Panc1 (cell line): ENCODE measurements at regions not wholly inside any gene's neighbourhood (a gene's known extent, or its start where the extent isn't known, plus 50 kb on each side); places are given as distances from the start of the nearest gene placed in this dataset.

Source experiments
- POLR2AphosphoS5 ChIP-seq: IDR thresholded peaks from 2 replicates; pipeline ENCODE4 v1.6.1; 2012; ENCODE audit warnings: mild to moderate bottlenecking, low read depth, low read length, moderate library complexity
- SIN3A ChIP-seq: IDR thresholded peaks from 2 replicates; pipeline ENCODE4 v1.6.1; 2012; ENCODE audit warnings: low read depth, mild to moderate bottlenecking, low read length, moderate library complexity, borderline replicate concordance; ENCODE audit not compliant: insufficient read depth
- TCF7L2 ChIP-seq: IDR thresholded peaks from 2 replicates; pipeline ENCODE4 v1.6.1; 2011; ENCODE audit warnings: mild to moderate bottlenecking, low read depth, low read length, inconsistent platforms
- TF ChIP-seq, protein P1 (sequence below): fragments of 450-650 bp; IDR thresholded peaks from 2 replicates; pipeline ENCODE4 v1.5.1; 2017; ENCODE audit warnings: mild to moderate bottlenecking
- TF ChIP-seq, protein P2 (sequence below), 2 experiments: IDR thresholded peaks; 2 replicates each; pipeline ENCODE4 v1.6.1; 2011 to 2012; ENCODE audit warnings: low read depth in 2 of 2, control low read depth in 1 of 2, low read length in 1 of 2, mild to moderate bottlenecking in 1 of 2, moderate library complexity in 1 of 2; ENCODE audit not compliant: insufficient read depth in 1 of 2

DNA sequence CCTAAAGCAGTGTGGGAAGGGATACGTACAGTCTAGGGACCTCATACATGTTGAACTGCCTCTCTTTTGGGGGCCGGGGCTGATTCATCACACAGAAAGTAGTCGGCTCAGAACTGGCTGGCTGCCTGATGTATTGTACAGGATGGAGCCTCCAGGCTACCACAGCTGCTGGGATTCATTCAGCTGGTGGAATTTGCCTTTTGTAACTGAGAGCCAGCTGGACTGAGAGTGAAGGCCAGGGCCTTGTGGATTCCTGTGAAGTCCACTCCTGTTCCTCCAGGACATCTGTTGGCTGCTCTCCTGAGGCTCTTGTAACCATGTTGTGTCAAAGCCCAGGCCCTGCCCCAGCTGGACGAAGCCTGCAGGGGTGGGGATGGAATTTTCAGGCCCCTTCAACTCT lies 116.3 kb upstream of the PRICKLE1 start:
- TF ChIP-seq, protein P1, sequence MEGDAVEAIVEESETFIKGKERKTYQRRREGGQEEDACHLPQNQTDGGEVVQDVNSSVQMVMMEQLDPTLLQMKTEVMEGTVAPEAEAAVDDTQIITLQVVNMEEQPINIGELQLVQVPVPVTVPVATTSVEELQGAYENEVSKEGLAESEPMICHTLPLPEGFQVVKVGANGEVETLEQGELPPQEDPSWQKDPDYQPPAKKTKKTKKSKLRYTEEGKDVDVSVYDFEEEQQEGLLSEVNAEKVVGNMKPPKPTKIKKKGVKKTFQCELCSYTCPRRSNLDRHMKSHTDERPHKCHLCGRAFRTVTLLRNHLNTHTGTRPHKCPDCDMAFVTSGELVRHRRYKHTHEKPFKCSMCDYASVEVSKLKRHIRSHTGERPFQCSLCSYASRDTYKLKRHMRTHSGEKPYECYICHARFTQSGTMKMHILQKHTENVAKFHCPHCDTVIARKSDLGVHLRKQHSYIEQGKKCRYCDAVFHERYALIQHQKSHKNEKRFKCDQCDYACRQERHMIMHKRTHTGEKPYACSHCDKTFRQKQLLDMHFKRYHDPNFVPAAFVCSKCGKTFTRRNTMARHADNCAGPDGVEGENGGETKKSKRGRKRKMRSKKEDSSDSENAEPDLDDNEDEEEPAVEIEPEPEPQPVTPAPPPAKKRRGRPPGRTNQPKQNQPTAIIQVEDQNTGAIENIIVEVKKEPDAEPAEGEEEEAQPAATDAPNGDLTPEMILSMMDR = no peak
- TF ChIP-seq POLR2AphosphoS5 = no peak
- TF ChIP-seq SIN3A = no peak
- TF ChIP-seq, protein P2, sequence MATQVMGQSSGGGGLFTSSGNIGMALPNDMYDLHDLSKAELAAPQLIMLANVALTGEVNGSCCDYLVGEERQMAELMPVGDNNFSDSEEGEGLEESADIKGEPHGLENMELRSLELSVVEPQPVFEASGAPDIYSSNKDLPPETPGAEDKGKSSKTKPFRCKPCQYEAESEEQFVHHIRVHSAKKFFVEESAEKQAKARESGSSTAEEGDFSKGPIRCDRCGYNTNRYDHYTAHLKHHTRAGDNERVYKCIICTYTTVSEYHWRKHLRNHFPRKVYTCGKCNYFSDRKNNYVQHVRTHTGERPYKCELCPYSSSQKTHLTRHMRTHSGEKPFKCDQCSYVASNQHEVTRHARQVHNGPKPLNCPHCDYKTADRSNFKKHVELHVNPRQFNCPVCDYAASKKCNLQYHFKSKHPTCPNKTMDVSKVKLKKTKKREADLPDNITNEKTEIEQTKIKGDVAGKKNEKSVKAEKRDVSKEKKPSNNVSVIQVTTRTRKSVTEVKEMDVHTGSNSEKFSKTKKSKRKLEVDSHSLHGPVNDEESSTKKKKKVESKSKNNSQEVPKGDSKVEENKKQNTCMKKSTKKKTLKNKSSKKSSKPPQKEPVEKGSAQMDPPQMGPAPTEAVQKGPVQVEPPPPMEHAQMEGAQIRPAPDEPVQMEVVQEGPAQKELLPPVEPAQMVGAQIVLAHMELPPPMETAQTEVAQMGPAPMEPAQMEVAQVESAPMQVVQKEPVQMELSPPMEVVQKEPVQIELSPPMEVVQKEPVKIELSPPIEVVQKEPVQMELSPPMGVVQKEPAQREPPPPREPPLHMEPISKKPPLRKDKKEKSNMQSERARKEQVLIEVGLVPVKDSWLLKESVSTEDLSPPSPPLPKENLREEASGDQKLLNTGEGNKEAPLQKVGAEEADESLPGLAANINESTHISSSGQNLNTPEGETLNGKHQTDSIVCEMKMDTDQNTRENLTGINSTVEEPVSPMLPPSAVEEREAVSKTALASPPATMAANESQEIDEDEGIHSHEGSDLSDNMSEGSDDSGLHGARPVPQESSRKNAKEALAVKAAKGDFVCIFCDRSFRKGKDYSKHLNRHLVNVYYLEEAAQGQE (IDR thresholded peaks at IDR 0.05; ENCODE audit: insufficient read depth in 1 of 2, low read depth in 2 of 2, low read length in 1 of 2) = no peak
- no peak for TF ChIP-seq TCF7L2
